AG10803 (cell line): ENCODE measurements at regions not wholly inside any gene's neighbourhood (a gene's known extent, or its start where the extent isn't known, plus 50 kb on each side); places are given as distances from the start of the nearest gene placed in this dataset.

Experiments used
- DNase-seq: peaks from one replicate; pipeline ENCODE4 v3.0.0; 2010; ENCODE audit warnings: low read depth
- H3K4me3 ChIP-seq: 2 replicates; pipeline ENCODE4 v1.5.1; 2011; ENCODE audit warnings: mild to moderate bottlenecking, low read length, control low read depth
- TF ChIP-seq, protein P1 (sequence below): conservative IDR thresholded peaks from 2 replicates; pipeline ENCODE4 v1.5.1; 2011; ENCODE audit warnings: mild to moderate bottlenecking, low read length, control low read depth, inconsistent platforms

DNA sequence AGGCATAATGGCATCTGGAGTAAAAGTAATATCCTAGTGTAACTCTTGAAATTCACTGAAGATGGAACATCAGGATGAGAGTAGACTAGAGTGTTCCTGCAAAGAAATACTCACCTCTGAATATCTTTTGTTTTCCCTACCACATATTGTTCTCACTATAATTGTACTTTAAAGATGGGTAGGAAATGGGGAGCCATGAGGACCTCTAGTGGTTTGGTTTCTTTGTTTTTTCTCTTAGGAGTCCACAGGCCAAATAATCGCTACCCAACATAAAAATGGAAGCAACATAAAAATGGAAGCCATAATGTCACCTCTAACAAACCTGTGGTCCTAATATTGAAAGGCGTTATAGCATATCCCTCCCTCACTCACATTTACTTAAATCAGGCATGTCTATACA, 2375.8 kb downstream of the MAT2B start:
- no peak for DNase-seq
- TF ChIP-seq, protein P1, sequence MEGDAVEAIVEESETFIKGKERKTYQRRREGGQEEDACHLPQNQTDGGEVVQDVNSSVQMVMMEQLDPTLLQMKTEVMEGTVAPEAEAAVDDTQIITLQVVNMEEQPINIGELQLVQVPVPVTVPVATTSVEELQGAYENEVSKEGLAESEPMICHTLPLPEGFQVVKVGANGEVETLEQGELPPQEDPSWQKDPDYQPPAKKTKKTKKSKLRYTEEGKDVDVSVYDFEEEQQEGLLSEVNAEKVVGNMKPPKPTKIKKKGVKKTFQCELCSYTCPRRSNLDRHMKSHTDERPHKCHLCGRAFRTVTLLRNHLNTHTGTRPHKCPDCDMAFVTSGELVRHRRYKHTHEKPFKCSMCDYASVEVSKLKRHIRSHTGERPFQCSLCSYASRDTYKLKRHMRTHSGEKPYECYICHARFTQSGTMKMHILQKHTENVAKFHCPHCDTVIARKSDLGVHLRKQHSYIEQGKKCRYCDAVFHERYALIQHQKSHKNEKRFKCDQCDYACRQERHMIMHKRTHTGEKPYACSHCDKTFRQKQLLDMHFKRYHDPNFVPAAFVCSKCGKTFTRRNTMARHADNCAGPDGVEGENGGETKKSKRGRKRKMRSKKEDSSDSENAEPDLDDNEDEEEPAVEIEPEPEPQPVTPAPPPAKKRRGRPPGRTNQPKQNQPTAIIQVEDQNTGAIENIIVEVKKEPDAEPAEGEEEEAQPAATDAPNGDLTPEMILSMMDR: no peak
- H3K4me3 ChIP-seq: no peak overlapping the region

DNA sequence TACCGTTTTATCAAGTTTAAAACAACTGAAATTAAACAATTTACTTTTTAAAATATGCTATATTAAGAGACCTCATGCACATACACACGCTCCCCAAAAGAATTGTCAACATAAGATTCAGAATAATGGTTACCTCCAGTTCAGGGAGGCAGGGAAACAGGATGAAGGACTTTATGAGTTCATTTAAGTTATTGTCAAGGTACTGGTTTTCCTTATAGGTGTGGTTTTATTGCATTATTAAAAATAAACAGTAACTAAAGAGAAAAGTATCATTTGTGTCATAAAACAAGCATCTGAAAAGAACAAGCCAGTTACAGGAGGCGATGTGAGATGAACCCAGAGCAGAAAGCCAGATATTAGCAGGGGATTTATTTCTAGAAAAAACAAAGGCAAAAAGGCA, 2376.7 kb downstream of the MAT2B start:
- TF ChIP-seq, protein P1: no peak
- no peak overlapping the region for H3K4me3 ChIP-seq
- no peak for DNase-seq

DNA sequence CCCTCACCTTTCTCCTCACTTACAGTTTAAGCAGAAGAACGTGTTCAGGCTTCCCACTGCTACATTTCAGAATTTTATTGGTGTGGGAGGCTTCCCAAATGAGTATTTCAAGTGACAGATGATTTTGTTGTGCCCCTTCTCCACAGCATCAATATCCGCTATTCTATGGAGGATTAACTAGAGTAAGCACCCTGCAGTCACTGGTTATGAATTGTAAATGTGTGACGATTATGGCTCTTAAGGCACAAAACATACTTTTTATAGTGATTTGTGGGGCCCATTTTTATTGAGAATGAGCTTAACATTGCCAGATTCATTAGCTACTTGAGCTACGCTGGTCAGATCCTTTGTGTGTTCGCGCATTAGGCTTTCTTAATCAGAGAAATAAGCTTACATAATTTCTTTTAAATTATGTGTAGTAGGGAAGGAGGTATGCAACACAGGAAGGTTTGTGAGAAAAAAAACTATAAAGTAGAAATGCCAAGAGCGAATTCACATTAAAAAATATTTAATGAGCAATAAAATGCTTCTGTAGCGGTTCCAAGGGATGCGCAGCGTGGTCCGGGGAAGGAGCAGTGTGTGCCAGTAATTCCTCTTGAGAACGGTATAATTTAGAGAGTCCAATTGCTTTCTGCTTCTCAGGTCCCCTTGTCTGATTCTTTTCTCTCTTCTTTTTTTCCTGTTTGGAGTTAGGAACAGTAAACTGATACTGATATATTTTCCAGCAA, 2380.4 kb downstream of the MAT2B start:
- TF ChIP-seq, protein P1: no peak
- H3K4me3 ChIP-seq: no peak overlapping the region
- no peak for DNase-seq

DNA sequence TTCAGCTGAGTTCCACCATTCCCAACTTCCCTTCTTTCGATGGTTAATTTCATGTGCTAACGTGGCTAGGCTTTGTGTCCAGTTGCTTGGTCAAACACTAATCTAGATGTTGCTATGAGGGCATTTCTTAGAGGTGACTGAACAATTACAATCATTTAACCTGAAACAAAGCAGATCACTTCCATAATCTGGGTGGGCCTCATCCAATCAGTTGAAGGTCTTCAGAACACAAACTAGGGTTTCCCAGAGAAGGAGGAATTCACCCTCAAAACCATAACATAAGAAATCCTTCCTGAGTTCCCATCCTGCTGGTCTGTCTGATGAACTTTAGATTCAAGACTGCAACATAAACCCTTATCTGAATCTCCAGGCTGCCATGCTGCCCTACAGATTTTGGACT, 2381.7 kb downstream of the MAT2B start:
- no peak overlapping the region for H3K4me3 ChIP-seq
- TF ChIP-seq, protein P1: no peak
- no peak for DNase-seq

DNA sequence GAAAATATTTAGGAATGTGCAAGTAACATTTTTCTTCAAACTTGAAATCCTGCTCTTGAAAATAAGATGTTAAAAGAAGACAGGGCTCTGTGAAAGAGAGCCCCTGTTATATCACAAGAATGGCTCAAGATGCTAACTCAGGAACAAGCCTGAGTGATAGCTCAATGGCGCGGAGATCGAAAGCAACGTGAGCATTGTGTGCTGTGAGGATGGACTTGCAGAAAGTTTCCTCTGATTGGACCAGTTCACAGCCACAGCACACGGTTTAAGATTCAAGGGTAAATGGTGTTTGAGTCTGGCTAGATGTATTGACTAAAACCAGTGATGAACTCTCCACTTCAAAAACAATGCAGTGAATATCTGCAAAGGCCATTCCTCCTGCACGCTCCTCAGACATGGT, 2387.0 kb downstream of the MAT2B start:
- no peak overlapping the region for H3K4me3 ChIP-seq
- no peak for DNase-seq
- TF ChIP-seq, protein P1: no peak

DNA sequence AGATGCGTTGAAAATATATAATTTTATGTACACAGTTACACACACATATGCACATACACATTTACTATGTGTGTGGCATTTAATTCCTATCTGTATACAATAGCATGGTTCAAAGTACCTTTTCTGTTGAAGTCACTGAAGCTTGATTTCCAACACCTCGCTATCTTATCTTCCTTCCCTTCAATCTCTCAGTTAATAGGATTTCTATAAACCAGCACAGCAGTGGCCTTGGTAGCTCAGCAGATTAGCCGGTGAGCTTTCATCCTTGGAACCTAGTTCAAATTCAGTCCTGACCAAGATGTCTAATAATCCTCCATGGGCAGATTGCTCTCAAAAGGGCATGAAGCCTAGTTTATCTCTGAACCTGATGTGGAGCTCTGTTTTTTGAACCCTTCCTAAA, 2389.5 kb downstream of the MAT2B start:
- DNase-seq: no peak
- TF ChIP-seq, protein P1: no peak
- H3K4me3 ChIP-seq: no peak overlapping the region

DNA sequence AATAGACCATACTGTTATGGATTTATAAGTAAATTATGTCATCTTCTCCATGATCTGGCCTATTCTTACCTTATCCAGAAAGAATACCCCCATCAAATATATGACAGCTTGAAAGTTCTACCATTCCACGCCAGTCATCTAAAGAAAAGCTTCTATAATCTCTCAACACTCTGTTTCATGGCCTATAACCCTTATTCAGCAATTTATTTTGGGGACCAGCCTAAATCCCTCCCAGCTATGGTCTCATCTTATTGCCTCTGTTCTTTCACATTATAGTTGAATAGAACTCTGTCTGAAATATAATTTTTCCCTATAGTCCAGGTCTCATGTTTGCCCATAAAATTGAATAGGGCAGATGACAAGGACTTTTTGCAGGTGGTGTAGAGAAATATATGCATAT, 2387.6 kb upstream of the WWC1 start:
- DNase-seq: no peak
- TF ChIP-seq, protein P1: no peak
- no peak overlapping the region for H3K4me3 ChIP-seq
